NCI-H82 treated with DMSO at 0.1 percent for 48 hours (cell line): ENCODE measurements at regions not wholly inside any gene's neighbourhood (a gene's known extent, or its start where the extent isn't known, plus 50 kb on each side); places are given as distances from the start of the nearest gene placed in this dataset.

Source experiments
- DNase-seq: peaks from one replicate; lab custom pipeline; 2025; ENCODE audit not compliant: unreplicated experiment; lab: John Stamatoyannopoulos, UW

DNA sequence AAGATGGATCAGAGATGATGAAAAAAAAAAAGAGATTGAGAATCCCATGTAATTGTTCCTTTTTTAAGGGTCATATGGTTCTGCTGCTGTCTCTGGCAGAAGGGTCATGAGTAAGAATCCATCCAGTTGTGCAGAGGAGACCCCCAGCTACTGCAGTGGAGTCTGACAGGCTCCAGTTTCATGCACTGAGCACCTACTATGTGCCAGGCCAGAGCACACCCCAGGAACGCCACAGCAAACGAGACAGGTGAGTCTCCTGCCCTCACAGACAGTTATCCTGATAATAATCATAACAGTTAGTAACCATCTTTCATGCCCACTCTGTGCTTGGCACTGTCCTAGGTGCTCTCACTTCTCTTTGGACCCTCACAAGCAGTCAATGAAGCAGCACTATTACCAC, 420.0 kb downstream of the MATN1 start:
- DNase-seq = no peak

DNA sequence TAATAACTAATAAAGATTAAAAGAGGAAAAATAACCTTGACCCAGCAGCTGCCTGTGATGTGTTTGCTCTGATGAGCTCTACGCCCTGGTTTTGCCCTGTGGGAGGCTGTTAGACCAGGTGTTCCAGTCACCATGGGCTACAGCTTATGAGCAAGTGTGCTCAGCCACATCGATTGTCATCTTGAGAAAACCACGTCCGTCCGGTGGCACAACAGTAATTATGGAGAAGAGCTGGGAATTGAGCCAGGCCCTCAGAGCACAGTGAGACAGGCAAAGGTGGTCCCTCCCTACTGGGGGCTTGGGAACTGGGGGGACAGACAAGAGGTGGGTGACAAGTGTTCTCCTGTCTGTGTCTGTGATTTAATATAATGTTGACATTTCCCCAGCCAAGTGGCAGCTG, 420.5 kb downstream of the MATN1 start:
- no peak for DNase-seq

DNA sequence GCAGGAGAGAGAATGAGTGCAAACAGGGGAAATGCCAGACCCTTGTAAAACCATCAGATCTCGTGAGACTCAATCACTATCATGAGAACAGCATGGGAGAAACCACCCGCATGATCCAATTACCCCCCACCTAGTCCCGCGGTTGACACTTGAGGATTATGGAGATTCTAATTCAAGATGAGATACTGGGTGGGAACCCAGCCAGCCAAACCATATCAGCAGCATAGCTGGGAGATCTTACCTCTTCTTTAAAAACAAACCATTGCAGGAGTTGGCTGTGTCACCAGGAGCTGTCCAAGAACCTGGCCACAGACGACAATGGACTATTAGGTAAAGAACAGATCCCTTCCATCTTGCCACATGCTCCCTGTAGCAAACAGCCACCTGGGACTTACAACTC, 422.7 kb downstream of the MATN1 start:
- DNase-seq = no peak

GRCh38 chr1:30299393-30299792, 424.0 kb downstream of the MATN1 start:
- DNase-seq = no peak

DNA sequence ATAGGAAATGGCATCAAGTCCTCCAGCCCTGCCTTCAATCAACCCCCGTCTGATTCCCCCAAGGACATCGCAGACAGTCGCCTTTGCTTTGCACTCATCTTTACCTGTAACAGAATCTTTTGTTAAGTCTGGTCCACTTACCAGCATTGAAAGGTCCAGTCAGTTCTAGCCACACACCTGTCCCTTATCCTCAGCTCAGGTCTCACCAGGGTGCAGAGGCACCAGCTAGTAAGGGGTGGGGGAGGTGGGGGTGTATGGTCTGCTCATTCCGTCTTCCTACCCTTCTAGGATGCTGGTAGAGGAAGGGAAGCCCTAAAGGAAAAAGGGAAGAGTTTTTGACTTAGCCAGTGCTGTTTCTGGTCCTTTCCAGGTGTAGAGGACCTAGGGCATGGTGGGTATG, 427.7 kb downstream of the MATN1 start:
- no peak for DNase-seq

DNA sequence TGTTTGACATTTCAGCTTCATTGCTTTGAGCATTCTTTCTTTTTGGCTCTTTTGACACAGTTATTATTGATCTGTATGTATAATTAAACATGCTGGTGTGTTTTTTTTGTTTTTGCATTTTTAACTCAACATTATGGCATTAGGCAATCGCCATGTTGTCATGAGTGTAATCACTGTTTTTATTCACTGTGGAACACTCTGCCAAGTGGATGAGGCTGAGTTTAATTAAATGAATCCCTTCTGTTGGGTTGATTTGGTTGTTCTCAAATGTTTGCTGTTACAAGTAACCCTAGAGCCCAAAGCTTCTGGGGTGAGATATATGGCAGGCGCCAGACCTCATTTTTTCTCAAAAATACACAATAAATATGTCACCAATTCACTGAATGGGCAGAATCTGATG, 428.1 kb downstream of the MATN1 start:
- no peak for DNase-seq

GRCh38 chr1:30294508-30294907, 428.9 kb downstream of the MATN1 start:
- DNase-seq = no peak

DNA sequence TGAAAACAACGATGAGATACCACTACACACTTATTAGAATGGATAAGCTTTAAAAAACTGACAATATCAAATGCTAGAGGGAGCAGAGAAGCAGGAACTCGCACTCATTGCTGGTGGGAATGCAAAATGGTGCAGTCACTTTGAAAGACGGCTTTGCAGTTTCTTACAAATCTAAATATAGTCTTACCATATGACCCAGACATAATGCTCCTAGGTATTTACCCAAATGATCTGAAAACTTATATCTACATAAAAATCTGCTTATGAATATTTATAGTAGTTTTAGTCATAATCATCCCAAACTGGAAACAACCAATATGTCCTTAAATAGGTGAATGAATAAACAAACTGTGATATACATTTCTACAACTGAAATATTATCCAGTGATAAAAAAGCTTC, 430.9 kb downstream of the MATN1 start:
- DNase-seq = no peak

GRCh38 chr1:30291526-30291925, 431.9 kb downstream of the MATN1 start:
- no peak for DNase-seq

DNA sequence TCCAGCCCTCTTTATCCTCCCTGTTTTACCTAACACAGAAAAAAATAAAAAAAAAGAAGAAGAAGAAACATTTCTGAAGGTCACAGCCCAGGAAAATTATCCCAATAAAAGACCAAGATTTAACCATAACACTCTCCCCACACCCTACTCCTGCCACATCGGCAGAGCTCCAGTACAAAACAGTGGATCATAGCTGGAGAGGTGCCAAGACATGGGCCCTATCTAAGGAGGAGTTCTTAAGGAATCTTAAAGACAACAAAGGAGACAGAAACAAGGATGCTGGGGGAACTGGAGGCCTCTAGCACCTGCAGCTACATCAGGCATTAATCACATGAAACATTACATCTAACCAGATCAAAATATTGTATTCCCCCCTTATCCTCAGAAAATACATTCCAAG, 432.8 kb downstream of the MATN1 start:
- no peak for DNase-seq

- no peak for DNase-seq
These were observed 435.4 kb downstream of the MATN1 start for GRCh38 chr1:30287976-30288375.

DNA sequence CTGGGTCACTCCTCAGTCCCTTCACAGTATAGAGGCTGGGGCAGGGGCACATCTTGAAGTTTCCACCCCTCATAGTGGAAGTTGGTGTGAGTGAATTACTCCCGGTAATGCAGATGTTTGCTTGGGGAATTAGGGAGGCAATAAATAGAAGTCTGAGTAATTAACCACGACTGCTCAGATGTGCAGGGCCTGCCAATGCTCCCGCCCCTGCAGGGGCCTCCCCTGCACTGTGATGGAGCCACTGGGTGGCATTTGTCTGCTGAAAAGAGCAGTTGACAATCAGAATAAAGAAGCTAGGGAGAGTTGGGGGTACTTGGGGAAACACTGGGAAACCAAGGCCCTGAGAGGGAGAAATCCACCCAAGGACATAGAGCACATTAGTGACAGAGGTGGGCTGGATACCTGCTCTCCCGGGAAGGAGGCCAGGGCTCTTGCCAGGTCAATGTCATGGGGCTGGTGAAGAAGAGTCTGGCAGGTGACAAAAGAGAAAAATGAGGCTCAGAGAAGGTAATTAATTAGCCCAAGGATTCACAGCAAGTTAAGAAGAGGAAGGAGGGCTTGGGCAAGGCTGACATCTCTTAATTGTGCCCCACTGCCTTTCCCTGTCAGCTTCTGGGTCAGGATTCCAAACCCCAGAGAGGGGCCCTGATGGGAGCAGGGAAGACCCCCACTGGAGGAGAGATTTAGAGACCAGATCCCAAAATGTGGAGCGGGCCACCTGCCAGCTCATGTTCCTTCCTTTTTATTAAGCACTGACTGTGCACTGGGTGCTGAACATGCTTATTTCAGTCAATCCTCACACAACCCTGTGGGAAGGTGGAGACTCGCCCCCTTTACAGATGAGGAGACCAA, 436.2 kb downstream of the MATN1 start:
- DNase-seq = no peak

DNA sequence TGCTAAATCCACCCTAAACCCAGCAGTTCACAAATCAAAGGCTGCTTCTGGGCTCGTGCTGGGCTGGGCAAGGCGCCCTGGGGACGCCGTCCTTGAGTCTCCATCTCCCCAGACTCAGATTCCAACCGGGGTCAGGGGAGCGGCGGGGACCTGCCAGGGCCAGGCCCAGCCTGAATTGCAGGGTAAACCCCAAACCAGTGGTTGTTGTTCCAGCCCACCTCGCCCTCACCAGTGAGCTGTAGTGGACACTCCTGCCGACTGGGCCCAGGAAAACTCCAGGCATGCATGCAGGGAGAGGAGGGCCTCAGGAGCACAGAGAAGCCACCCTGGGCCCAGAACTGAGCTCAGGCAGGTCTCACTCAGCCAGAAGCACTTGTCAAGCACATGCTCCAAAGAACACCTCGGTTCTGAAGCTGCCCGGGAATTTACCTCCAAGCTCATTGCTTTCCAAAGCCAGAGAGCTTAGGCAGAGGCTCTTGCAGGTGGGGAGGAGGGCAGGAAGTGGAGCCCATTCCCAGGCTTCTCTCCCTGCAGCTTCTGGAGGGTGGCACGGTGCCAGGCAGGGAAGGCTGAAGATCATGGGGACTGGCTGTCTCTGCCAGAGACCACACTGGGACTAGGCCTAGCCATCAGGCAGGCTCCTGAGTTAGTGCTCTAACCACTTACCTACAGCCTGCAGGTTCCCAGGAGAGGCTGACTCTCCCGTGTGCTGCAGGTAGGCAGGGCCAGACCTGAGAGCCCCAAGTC, 437.0 kb downstream of the MATN1 start:
- DNase-seq = no peak

- no peak for DNase-seq
These were observed 437.9 kb downstream of the MATN1 start for GRCh38 chr1:30285501-30285932.

GRCh38 chr1:30284728-30285475, 438.5 kb downstream of the MATN1 start:
- no peak for DNase-seq

DNA sequence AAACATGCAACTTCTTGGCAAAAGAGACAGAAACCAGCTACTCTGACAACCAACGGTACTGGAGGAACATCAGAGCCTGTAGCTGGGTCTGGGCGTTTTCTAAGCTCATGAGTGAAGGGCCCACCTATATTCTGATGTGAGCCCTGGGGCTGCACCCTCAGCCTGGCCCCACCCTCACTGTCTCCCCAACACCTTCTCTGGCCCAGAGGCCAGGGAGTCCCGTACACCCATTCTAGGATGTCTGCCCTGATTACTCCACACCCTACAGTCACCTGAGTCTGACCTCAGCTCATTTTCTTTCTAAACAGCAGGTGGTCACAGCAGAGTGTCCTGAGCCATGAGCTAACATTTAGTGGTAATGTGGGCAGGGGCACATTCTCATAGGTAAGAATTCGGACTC, 439.2 kb downstream of the MATN1 start:
- no peak for DNase-seq

GRCh38 chr1:30283199-30283962, 440.0 kb downstream of the MATN1 start:
- no peak for DNase-seq

- no peak for DNase-seq
These were observed 442.8 kb downstream of the MATN1 start for GRCh38 chr1:30280572-30280971.

- no peak for DNase-seq
These were observed 445.5 kb downstream of the MATN1 start for GRCh38 chr1:30277911-30278310.

GRCh38 chr1:30277415-30277814, 446.0 kb downstream of the MATN1 start:
- DNase-seq = no peak
